SHP77 (cell line): ENCODE measurements at regions not wholly inside any gene's neighbourhood (a gene's known extent, or its start where the extent isn't known, plus 50 kb on each side); places are given as distances from the start of the nearest gene placed in this dataset.

Experiments used
- DNase-seq, 2 experiments: peaks; one replicate each; lab custom pipeline; 2025; lab: John Stamatoyannopoulos, UW

DNA sequence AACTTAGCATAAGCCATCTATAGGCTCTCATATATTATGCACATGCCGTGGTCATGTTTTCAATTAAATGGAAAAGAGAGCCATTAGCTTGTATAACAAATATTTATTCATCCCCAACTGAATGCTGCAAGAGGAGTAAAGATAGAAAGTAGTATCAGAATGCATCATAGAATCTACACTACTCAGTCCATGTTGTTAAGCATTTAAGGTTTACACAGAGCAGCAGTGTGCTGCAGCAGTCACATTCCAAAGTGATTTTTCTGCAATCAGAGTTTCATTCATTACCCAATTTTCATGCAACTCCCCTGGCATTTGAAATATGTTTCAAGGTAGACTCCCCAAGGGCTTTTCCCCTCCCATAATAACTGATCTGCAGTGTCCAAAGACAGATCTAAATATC lies 82.2 kb upstream of the LMO3 start:
- DNase-seq = no peak

- no peak for DNase-seq
These were observed 79.1 kb upstream of the LMO3 start for GRCh38 chr12:16685107-16685506.

DNA sequence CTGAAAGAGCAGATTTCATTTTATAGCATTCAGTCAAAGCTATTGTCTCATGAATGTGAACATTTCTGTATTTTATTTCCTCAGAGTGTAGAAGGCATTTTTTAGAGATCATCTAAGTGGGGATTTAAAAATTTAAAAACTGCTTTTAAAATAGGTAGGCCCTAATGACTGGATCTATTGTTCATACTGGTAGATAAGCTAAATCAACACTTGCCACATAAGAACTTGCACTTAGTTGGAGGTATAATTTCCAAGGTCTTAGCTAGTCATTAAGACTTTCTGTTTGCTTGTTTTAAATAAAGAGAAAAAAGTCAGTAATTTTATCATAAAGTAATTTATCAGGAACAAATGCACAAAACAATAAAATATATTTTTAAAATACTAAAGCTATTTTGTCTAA lies 75.2 kb upstream of the LMO3 start:
- no peak for DNase-seq

- no peak for DNase-seq
These were observed 69.5 kb upstream of the LMO3 start for GRCh38 chr12:16675438-16675837.

- DNase-seq = no peak
These were observed 68.9 kb upstream of the LMO3 start for GRCh38 chr12:16674885-16675284.

DNA sequence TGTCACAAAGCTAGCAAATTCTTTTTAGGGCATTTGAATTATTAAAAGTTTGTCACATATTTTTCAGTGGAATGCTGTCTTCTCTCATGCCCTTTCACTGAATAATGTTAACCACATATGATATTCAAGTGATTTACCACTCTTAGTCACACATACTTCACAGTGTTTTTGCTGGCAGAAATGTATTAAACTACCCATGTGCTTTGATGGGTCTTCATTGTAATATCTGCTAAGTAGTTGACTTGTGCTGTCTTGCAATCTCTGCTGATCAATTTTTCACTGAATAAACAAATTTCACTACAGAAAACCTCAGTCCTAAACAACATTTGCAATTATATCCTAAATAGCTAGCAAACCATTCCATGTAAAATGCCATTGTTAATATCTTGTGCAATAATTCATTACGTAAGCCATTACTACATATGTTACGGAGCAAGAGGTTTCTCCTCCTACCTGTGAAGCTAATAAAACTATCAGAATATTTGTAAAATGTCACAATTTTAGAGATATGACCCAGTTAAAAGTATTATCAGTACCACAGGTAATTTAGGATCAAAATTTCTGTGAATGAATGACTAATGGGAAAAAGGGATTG lies 64.6 kb upstream of the LMO3 start:
- DNase-seq = no peak

GRCh38 chr12:16669756-16670155 lies 63.8 kb upstream of the LMO3 start:
- no peak for DNase-seq

DNA sequence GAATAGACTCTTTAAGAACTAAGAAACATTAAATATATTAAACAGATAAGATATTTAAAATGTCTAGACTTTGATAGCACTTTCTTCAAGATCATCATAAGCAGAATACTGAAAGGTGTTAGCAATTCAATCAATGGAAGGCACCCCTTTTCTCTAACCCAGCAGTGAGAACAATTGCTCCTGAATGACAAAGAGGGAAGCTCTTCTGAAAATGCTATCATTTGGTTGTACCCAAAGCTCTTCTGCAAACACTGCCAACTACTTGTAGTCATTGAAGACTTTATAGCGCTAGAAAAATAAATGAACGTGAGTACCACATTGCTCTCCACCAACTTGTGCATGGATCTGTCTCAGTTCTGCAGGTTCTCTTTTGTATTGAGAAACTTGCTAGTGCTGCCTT lies 62.2 kb upstream of the LMO3 start:
- no peak for DNase-seq

GRCh38 chr12:16658699-16659098 lies 52.7 kb upstream of the LMO3 start:
- DNase-seq = no peak
